Neural cell (in vitro differentiated cells): ENCODE measurements at regions not wholly inside any gene's neighbourhood (a gene's known extent, or its start where the extent isn't known, plus 50 kb on each side); places are given as distances from the start of the nearest gene placed in this dataset.

Experiments used
- H2AFZ ChIP-seq: fragments of 200-600, 300-800 bp; sonication (generic), shearing (Covaris generic); 2 replicates; pipeline ENCODE4 v1.6.0; 2014; ENCODE audit warnings: low read depth, mild to moderate bottlenecking, antibody characterized with exemption, low read length, moderate library complexity
- H3F3A ChIP-seq: fragments of 200-600 bp; shearing (Covaris generic); 2 replicates; pipeline ENCODE4 v1.6.1; 2016; ENCODE audit warnings: mild to moderate bottlenecking, moderate library complexity, mixed read lengths, antibody characterized with exemption, low read length; ENCODE audit not compliant: insufficient read depth, poor library complexity, severe bottlenecking
- H3K27ac ChIP-seq: fragments of 200-600, 300-800 bp; sonication (generic), shearing (Covaris generic); 2 replicates; pipeline ENCODE4 v1.5.1; 2014; ENCODE audit warnings: mild to moderate bottlenecking, low read length, moderate library complexity
- H3K27me3 ChIP-seq: fragments of 300-800, 200-600 bp; sonication (generic), shearing (Covaris generic); 2 replicates; pipeline ENCODE4 v1.6.0; 2014; ENCODE audit warnings: mild to moderate bottlenecking, low read depth, low read length, moderate library complexity; ENCODE audit not compliant: insufficient read depth
- H3K36me3 ChIP-seq: fragments of 300-800, 200-600 bp; sonication (generic), shearing (Covaris generic); 2 replicates; pipeline ENCODE4 v1.5.1; 2014; ENCODE audit warnings: mild to moderate bottlenecking, antibody characterized with exemption, low read length, moderate library complexity; ENCODE audit not compliant: insufficient read depth
- H3K4me2 ChIP-seq: fragments of 300-800, 200-600 bp; sonication (generic), shearing (Covaris generic); 2 replicates; pipeline ENCODE4 v1.6.0; 2014; ENCODE audit warnings: mild to moderate bottlenecking, low read length
- H3K4me3 ChIP-seq: fragments of 300-800, 200-600 bp; sonication (generic), shearing (Covaris generic); 2 replicates; pipeline ENCODE4 v1.5.1; 2014; ENCODE audit warnings: mild to moderate bottlenecking, low read length, moderate library complexity
- H3K79me2 ChIP-seq: fragments of 200-600 bp; shearing (Covaris generic); replicated peaks from 2 replicates; pipeline ENCODE4 v1.6.0; 2014; ENCODE audit warnings: mild to moderate bottlenecking, low read length, moderate library complexity; ENCODE audit not compliant: insufficient read depth
- H3K9ac ChIP-seq: fragments of 300-800, 200-600 bp; sonication (generic), shearing (Covaris generic); 2 replicates; pipeline ENCODE4 v1.6.1; 2016; ENCODE audit warnings: mild to moderate bottlenecking, low read length, mixed read lengths
- H3K9me2 ChIP-seq: fragments of 200-600 bp; shearing (Covaris generic); 2 replicates; pipeline ENCODE4 v1.6.1; 2016; ENCODE audit warnings: mild to moderate bottlenecking, low read length, mixed read lengths; ENCODE audit not compliant: insufficient read depth
- H3K9me3 ChIP-seq: fragments of 200-600, 300-800 bp; sonication (generic), shearing (Covaris generic); 2 replicates; pipeline ENCODE4 v1.6.1; 2016; ENCODE audit warnings: mild to moderate bottlenecking, mixed run types, low read length, moderate library complexity, mixed read lengths
- H4K20me1 ChIP-seq: fragments of 200-600 bp; shearing (Covaris generic); 2 replicates; pipeline ENCODE4 v1.6.1; 2016; ENCODE audit warnings: mild to moderate bottlenecking, mixed run types; ENCODE audit not compliant: insufficient read depth
- EP300 ChIP-seq: fragments of 450-650 bp; conservative IDR thresholded peaks from 2 replicates; pipeline ENCODE4 v1.6.1; 2014; ENCODE audit warnings: antibody characterized with exemption, mild to moderate bottlenecking, moderate library complexity; ENCODE audit not compliant: poor library complexity, severe bottlenecking
- EZH2 ChIP-seq: fragments of 200-600, 300-800 bp; shearing (Covaris generic), sonication (generic); IDR thresholded peaks from 2 replicates; pipeline ENCODE4 v1.6.1; 2014; ENCODE audit warnings: antibody characterized with exemption, low read length, borderline replicate concordance, mild to moderate bottlenecking; ENCODE audit not compliant: insufficient read depth, poor library complexity, severe bottlenecking
- MXI1 ChIP-seq: fragments of 450-650 bp; conservative IDR thresholded peaks from 2 replicates; pipeline ENCODE4 v1.6.1; 2014; ENCODE audit warnings: antibody characterized with exemption, mild to moderate bottlenecking; ENCODE audit not compliant: poor library complexity, severe bottlenecking
- POLR2AphosphoS5 ChIP-seq: IDR thresholded peaks from 2 replicates; pipeline ENCODE4 v1.6.1; 2012
- RAD21 ChIP-seq: fragments of 450-650 bp; conservative IDR thresholded peaks from 2 replicates; pipeline ENCODE4 v1.6.1; 2014; ENCODE audit warnings: antibody characterized with exemption, mild to moderate bottlenecking, moderate library complexity
- SMC3 ChIP-seq: fragments of 450-650 bp; conservative IDR thresholded peaks from 2 replicates; pipeline ENCODE4 v1.6.1; 2014; ENCODE audit warnings: antibody characterized with exemption, mild to moderate bottlenecking, moderate library complexity; ENCODE audit not compliant: poor library complexity
- TAF1 ChIP-seq: IDR thresholded peaks from 2 replicates; pipeline ENCODE4 v1.6.1; 2012; ENCODE audit warnings: low read depth
- TF ChIP-seq, protein P1 (sequence below): IDR thresholded peaks from 2 replicates; pipeline ENCODE4 v1.6.1; 2012; ENCODE audit warnings: borderline replicate concordance
- TF ChIP-seq, protein P2 (sequence below): fragments of 450-650 bp; IDR thresholded peaks from 2 replicates; pipeline ENCODE4 v1.5.1; 2014; ENCODE audit warnings: antibody characterized with exemption, mild to moderate bottlenecking, moderate library complexity; ENCODE audit not compliant: poor library complexity, severe bottlenecking

DNA sequence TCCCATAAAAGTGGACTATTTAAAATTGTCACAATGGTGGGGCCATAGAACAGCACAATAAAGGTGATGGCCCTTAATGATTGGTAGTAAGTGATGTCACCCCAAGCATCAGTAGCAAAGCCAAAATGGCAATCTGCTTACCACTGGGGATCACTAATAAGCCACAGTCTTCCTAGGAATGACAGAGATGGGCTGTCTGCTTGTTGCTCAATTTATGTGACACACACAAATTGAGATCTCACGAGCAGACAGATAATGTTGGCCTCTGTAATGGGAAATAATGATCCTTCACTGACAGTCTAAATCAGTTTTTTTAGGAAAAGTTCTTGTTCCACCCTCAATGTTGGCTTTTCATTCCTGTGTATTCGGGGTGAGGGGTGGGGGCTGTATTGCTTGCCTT, 515.1 kb downstream of the BRD1 start:
- Histone ChIP-seq H3K9me3 (no peaks in the 10 kb centered on the region), H3K4me2 (no peak overlapping the region), H2AFZ (no peak overlapping the region), H3K36me3 (no peaks in the 10 kb centered on the region), H3K79me2 (no peaks in the 10 kb centered on the region), H3K9ac (no peak overlapping the region), H3K4me3 (no peak overlapping the region), H3F3A (no peaks in the 10 kb centered on the region), H4K20me1 (no peaks in the 10 kb centered on the region), H3K27ac (no peak overlapping the region), H3K27me3 (no peaks in the 10 kb centered on the region), H3K9me2 (no peaks in the 10 kb centered on the region)
- TF ChIP-seq, protein P1, sequence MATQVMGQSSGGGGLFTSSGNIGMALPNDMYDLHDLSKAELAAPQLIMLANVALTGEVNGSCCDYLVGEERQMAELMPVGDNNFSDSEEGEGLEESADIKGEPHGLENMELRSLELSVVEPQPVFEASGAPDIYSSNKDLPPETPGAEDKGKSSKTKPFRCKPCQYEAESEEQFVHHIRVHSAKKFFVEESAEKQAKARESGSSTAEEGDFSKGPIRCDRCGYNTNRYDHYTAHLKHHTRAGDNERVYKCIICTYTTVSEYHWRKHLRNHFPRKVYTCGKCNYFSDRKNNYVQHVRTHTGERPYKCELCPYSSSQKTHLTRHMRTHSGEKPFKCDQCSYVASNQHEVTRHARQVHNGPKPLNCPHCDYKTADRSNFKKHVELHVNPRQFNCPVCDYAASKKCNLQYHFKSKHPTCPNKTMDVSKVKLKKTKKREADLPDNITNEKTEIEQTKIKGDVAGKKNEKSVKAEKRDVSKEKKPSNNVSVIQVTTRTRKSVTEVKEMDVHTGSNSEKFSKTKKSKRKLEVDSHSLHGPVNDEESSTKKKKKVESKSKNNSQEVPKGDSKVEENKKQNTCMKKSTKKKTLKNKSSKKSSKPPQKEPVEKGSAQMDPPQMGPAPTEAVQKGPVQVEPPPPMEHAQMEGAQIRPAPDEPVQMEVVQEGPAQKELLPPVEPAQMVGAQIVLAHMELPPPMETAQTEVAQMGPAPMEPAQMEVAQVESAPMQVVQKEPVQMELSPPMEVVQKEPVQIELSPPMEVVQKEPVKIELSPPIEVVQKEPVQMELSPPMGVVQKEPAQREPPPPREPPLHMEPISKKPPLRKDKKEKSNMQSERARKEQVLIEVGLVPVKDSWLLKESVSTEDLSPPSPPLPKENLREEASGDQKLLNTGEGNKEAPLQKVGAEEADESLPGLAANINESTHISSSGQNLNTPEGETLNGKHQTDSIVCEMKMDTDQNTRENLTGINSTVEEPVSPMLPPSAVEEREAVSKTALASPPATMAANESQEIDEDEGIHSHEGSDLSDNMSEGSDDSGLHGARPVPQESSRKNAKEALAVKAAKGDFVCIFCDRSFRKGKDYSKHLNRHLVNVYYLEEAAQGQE: peak; percentile 37
- TF ChIP-seq EP300 (peak; percentile 82), POLR2AphosphoS5 (peak; percentile 77), EZH2 (no peak), TAF1 (no peak), MXI1 (no peak), RAD21 (peak; percentile 15)
- TF ChIP-seq, protein P2, sequence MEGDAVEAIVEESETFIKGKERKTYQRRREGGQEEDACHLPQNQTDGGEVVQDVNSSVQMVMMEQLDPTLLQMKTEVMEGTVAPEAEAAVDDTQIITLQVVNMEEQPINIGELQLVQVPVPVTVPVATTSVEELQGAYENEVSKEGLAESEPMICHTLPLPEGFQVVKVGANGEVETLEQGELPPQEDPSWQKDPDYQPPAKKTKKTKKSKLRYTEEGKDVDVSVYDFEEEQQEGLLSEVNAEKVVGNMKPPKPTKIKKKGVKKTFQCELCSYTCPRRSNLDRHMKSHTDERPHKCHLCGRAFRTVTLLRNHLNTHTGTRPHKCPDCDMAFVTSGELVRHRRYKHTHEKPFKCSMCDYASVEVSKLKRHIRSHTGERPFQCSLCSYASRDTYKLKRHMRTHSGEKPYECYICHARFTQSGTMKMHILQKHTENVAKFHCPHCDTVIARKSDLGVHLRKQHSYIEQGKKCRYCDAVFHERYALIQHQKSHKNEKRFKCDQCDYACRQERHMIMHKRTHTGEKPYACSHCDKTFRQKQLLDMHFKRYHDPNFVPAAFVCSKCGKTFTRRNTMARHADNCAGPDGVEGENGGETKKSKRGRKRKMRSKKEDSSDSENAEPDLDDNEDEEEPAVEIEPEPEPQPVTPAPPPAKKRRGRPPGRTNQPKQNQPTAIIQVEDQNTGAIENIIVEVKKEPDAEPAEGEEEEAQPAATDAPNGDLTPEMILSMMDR: no peak

- H4K20me1 ChIP-seq: no peaks in the 10 kb centered on the region
- no peak for TF ChIP-seq RAD21
- TF ChIP-seq EZH2: no peak
- no peaks in the 10 kb centered on the region for H3K27me3 ChIP-seq
- H2AFZ ChIP-seq: no peak overlapping the region
- no peaks in the 10 kb centered on the region for H3K9me3 ChIP-seq
- H3F3A ChIP-seq: no peaks in the 10 kb centered on the region
- H3K79me2 ChIP-seq: no peaks in the 10 kb centered on the region
- no peaks in the 10 kb centered on the region for H3K9me2 ChIP-seq
- H3K36me3 ChIP-seq: no peaks in the 10 kb centered on the region
- no peak overlapping the region for H3K4me2 ChIP-seq
- no peak overlapping the region for H3K27ac ChIP-seq
- no peak overlapping the region for H3K4me3 ChIP-seq
- H3K9ac ChIP-seq: no peak overlapping the region
Observed at GRCh38 chr22:49310354-49310753, 517.3 kb downstream of the BRD1 start.

- H4K20me1 ChIP-seq: no peaks in the 10 kb centered on the region
- H3K36me3 ChIP-seq: no peaks in the 10 kb centered on the region
- TF ChIP-seq POLR2AphosphoS5 (no peak), EZH2 (no peak), SMC3 (no peak), RAD21 (no peak), MXI1 (no peak), TAF1 (no peak), EP300 (no peak)
- TF ChIP-seq, protein P1: no peak
- TF ChIP-seq, protein P2: no peak
- H3F3A ChIP-seq: no peaks in the 10 kb centered on the region
- no peaks in the 10 kb centered on the region for H3K9me3 ChIP-seq
- H3K4me2 ChIP-seq: no peak overlapping the region
- H2AFZ ChIP-seq: no peak overlapping the region
- H3K9me2 ChIP-seq: no peaks in the 10 kb centered on the region
- H3K27ac ChIP-seq: no peak overlapping the region
- no peaks in the 10 kb centered on the region for H3K79me2 ChIP-seq
- H3K27me3 ChIP-seq: no peaks in the 10 kb centered on the region
- no peak overlapping the region for H3K4me3 ChIP-seq
- H3K9ac ChIP-seq: no peak overlapping the region
Observed at GRCh38 chr22:49308300-49308699, 519.4 kb downstream of the BRD1 start.
